ENCODE measurements at regions not wholly inside any gene's neighbourhood (a gene's known extent, or its start where the extent isn't known, plus 50 kb on each side); places are given as distances from the start of the nearest gene placed in this dataset.
A peak's percentile ranks its signal among the peaks of the same experiment; 100 is the strongest.

DNA sequence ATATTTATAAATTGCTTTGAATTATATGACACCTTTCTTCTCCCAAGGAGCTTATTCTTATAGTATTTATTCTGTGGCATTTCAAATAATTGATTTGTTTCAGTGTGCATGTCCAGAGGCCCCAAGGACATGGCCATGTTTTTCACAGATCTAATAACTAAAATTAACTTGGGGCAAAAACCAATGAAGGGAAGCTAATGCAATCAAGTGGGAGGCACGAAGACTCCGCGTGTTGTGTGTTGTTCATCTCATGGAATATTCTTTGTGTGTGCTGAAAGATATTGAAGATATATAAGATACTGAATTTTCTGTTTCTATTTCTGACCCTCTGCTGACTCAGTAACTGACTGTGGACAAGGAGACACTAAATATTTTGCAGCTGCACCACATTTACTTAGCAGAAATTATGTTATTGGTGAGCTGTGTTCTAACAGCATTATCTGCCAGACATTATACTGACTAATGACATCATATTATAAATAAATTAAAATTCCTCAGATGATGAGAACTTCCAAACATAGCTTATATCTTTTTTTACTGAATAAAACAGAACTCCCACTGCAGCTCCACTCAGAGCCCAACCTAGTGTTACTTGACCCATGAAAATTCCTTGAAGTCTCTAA is 519.3 kb upstream of the CXADR start:
- no peak overlapping the region for H3K27ac ChIP-seq
- no peak for DNase-seq (ENCODE audit: low read depth, low spot score)

GRCh38 chr21:17002594-17003257 is 510.1 kb upstream of the CXADR start:
- no peak for DNase-seq (ENCODE audit: low read depth, low spot score)
- peak overlapping the region; percentile 59 for H3K27ac ChIP-seq

GRCh38 chr21:17003258-17003615 is 509.6 kb upstream of the CXADR start:
- no peak for DNase-seq (ENCODE audit: low read depth, low spot score)
- H3K27ac ChIP-seq: peak overlapping the region; percentile 59

DNA sequence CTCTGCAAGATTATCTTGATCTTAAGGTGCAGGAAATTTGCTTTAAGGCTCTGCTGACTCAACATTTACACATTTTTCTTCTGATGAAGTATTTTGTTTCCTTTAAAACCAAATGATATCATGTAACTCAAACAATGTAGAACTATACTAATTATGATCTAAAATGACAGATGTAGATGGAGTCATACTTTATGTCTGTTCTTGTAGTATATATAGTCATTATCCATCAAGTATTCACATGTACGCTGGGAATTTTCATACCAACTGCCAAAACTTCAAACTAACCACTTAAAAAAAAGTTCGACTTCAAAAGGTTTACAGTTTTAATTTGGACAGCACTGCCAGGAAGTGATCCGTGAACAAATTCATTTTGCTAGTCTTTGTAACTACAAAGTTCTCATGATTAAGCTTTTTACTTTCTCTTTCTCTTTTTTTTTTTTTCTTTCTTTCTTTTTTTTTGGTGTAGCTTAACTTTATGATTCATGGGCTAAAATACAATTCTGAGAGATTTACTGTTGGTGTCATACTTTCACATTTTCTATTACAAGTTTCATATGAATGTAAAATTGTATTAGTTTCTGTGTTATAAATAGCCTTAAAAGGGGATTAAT is 509.0 kb upstream of the CXADR start:
- H3K27ac ChIP-seq: peak overlapping the region; percentile 59

DNA sequence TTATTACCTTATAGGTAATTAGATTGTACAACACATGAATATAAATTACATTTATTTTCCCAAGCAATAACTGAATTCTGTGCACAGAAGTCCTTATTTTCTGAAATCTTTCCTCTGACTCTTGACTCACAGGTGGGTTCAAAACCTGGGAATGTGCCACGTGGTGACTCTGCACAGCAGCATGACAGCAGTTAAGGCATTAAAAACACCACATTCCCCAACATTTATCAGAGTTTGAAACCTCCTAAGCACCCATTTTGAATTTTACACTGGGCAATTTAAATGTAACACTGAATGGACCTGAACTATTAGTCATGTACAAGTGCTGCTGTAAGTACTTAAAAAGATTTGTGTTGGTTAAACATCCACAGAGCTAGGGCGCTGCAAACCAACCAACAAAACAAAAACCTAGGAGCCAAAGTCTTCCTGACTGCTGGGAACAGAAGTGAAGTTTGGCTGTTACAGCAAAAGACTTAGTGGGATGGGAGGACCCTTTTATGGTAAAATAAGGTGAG is 480.6 kb upstream of the CXADR start:
- DNase-seq (ENCODE audit: low read depth, low spot score): no peak

More for the DNA sequence above, 509.0 kb upstream of the CXADR start:
- peak; percentile 48 for DNase-seq (ENCODE audit: low read depth, low spot score)

GRCh38 chr21:17044696-17045095 is 468.1 kb upstream of the CXADR start:
- H3K27ac ChIP-seq: no peak overlapping the region
- no peak for DNase-seq (ENCODE audit: low read depth, low spot score)

More for the DNA sequence above, 480.6 kb upstream of the CXADR start:
- H3K27ac ChIP-seq: no peak overlapping the region

DNA sequence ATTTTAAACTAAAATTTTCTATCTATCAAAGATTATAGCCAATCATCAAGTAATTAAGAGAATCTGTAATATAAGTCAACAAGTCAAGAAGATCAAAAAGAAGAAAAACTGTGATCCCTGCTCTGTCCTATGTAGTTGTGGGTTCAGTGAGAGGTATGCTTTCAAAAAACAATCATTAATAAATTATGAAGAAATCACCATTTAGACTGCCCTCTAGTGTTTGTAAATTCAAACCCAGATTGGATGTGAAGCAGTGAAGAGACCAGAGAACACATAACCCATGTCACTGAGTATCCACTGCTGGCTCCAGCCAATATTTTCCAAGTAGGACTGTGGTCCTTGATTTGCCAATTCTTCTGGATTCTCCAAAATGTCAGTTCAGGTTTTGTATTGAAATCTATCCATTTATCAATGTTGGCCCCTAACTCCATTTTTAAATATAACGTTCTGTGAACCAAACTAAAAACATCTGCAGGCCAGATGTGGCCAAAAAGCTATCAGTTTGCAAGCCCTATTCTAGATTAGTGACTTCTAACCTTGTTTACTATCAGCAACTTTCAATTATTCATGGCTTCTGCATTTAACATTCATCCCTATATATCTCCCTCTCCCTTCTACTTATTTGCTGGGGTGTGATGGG is 467.5 kb upstream of the CXADR start:
- DNase-seq (ENCODE audit: low read depth, low spot score): no peak
- no peak overlapping the region for H3K27ac ChIP-seq

DNA sequence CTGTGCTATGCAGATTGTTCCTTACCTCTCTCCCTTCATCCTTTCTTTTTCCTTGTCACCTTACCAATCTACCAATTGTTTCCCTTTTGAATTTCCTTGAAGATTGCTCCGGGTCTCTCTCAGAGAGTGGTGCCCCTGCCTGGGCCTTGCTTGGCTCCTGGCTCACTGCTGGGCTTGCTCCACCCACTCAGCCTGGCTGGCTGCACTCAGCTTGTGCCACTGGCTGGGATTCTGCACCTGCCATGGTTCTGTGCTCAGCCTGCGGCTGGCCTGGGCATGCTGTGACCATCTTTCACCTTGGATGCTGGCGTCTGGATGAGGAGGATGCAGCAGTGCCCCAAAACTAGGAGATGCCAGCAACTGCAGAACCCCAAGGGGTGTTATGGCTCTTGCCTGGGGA is 463.9 kb upstream of the CXADR start:
- H3K27ac ChIP-seq: no peak overlapping the region
- DNase-seq (ENCODE audit: low read depth, low spot score): no peak

DNA sequence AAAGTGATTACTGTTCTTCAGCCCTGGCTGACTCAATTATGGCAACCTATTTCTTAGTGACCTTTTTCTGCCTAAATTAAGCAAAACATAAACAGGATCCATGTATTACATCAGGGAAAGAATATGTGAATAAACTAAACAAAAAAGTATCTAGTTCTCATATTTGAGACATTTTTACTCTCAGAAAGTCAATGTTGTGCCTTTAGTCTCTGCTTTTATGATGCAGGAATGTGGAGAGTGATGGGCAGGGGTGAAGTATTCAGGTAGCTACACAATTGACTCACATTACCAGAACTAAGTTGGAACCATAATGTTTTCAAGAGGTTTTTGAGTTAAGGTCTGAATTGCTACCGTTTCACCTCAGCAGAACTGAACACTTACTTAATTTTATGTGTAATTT is 462.7 kb upstream of the CXADR start:
- no peak overlapping the region for H3K27ac ChIP-seq
- no peak for DNase-seq (ENCODE audit: low read depth, low spot score)

DNA sequence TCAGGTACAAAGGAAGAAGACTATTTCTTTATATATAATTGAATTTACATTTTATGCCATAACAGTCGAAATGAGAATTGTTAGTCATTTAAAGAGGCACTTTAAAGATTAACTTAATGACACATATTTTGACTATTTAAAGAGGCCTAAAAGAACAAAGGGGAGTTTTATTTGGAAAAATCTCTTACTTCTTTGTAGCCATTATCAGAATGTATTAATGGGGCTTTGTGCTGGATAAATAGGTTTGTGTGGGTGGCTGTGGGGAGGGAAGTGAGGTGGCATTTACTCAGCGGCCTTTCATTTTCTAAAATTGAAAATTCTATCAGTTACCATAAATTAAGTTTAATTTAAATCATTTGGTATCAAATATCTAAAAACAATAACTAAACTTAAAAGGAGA is 462.2 kb upstream of the CXADR start:
- H3K27ac ChIP-seq: no peak overlapping the region
- DNase-seq (ENCODE audit: low read depth, low spot score): no peak

DNA sequence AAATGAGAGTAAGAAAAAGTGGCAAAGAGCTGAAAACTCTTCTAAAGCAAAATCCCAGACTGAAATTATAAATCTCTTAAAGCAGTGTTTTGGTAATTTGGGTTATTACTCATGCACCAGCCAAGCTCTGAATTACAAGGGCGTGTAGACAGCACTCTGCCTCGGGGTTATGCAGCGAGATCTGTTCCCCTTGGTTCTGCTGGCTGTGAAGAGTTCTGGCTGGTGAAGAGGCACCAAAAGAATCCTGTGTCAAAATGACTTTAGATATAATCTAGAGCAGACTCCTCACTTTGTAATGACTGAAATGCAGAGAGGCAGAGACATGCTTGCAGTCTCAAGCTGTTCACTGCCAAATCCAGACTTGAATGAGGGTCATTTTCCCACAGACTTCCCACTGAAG is 461.8 kb upstream of the CXADR start:
- H3K27ac ChIP-seq: no peak overlapping the region
- no peak for DNase-seq (ENCODE audit: low read depth, low spot score)

DNA sequence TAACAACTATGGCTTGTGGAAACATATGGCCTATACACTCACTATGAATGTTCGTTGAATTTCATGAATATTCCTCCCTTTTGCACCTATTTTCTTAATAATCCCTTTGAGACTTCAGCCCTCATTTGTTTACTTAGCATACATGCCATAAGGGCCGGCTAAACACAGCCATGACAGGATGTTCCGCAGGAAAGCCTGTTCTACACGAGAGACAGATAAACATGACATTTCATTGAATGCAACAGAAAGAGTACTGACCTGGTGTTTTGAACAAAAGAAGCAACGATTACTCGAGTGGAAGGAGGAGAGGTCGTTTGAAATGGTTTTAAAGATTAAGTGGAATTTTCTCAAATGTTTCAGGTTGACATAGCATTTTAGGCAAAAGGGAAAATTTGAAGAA is 459.5 kb upstream of the CXADR start:
- no peak for DNase-seq (ENCODE audit: low read depth, low spot score)
- no peak overlapping the region for H3K27ac ChIP-seq

DNA sequence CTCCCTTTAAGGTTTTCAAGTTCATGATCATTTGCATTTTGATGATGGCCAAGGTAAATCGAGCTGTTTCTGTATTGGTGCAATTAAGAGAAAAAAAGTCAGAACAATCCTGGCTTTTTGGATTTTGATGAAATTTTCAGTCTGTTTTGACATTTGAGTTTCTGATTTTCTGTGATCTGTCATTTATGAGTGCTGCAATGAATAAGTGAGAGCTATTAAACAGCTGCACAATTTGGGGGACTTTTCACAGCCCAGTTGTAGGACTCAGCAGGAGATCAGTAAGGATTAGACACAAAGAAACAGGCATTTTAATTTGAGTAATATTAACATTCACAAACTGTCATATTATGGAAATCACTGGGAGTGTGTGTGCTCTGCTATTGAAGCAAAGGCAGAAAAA is 452.9 kb upstream of the CXADR start:
- no peak overlapping the region for H3K27ac ChIP-seq
- no peak for DNase-seq (ENCODE audit: low read depth, low spot score)

GRCh38 chr21:17066006-17066405 is 446.8 kb upstream of the CXADR start:
- no peak overlapping the region for H3K27ac ChIP-seq
- no peak for DNase-seq (ENCODE audit: low read depth, low spot score)

GRCh38 chr21:17071093-17071492 is 441.8 kb upstream of the CXADR start:
- no peak for DNase-seq (ENCODE audit: low read depth, low spot score)
- H3K27ac ChIP-seq: no peak overlapping the region

GRCh38 chr21:17081193-17081592 is 431.6 kb upstream of the CXADR start:
- H3K27ac ChIP-seq: no peak overlapping the region
- no peak for DNase-seq (ENCODE audit: low read depth, low spot score)

DNA sequence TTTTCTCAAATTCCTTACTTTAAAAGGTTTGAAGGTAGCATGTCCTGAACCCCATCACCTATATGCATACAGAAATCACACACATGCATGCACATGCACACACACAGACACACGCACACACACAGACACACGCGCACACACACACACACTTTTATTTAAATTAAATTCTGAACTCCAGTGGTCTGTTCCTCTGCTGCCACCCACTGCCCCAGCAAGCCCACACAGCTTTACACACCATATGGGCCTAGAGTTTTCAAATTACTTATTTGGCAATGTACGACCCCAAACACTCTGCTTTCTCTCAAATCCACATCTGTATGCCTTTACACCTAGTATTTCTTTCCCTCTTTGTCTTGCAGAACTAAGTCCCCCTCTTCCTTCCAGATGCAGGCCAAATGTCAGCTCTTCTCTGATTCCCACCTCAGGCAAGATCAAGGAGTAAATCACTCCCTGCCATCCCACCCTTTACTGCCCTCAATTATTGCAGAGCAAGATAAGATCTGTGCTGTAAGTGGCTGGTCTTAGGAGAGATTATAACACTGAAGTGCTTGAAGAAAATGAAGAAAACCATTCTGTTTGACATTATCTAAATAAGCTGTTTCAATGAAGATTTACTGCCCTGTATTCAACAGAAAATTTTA is 429.9 kb upstream of the CXADR start:
- DNase-seq (ENCODE audit: low read depth, low spot score): no peak

GRCh38 chr21:17085707-17086106 is 427.1 kb upstream of the CXADR start:
- no peak for DNase-seq (ENCODE audit: low read depth, low spot score)
- no peak overlapping the region for H3K27ac ChIP-seq

More for the DNA sequence above, 429.9 kb upstream of the CXADR start:
- H3K27ac ChIP-seq: no peak overlapping the region

DNA sequence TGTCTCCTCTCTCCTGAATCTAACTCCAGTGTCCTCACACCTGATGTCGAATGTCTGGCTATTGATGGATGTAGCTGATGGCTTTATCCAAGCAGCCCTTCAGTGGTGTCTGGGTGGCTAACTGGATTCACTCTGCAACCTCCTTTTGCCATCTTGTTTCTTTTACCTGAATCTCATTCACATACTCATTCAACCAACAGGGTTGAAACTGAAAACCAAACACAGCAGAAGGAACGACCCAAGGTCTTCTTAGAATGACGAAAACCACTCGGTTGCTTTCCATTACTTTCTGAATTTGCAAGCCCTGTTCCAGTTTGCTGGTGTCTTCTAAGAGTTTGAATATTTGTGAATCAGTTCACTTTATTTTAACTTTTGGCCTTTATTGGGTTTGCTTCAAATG is 424.3 kb upstream of the CXADR start:
- H3K27ac ChIP-seq: no peak overlapping the region
- no peak for DNase-seq (ENCODE audit: low read depth, low spot score)

- peak; percentile 18 for DNase-seq (ENCODE audit: low read depth, low spot score)
- no peak overlapping the region for H3K27ac ChIP-seq
These were observed 423.8 kb upstream of the CXADR start for GRCh38 chr21:17089091-17089491.

DNA sequence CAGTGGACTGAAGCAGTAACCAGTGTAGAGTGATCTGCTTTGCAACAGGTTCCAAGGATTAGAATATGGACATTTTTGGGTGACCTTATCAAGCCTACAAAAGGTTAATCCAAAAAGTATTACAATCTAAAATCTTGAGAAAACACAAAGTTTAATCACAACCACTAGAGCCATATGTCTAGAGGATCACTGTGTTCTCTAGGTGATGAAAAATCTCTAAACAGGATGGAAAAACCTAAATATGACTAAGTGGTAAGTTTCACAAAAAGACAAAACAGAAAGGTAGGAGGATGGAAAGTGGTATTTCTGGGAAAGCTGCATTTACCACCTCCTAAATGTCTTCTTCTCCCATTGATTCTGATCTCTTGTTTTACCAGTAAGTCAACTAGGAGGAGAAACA is 411.1 kb upstream of the CXADR start:
- no peak for DNase-seq (ENCODE audit: low read depth, low spot score)
- no peak overlapping the region for H3K27ac ChIP-seq

Data from epithelial cell of prostate (primary cell).